Activated CD8-positive, alpha-beta memory T cell treated with anti-CD3 and anti-CD28 coated beads for 36 hours (primary cell): ENCODE measurements at regions not wholly inside any gene's neighbourhood (a gene's known extent, or its start where the extent isn't known, plus 50 kb on each side); places are given as distances from the start of the nearest gene placed in this dataset.

Experiments used
- CTCF ChIA-PET: fragments of 350-600 bp; sonication (Branson Sonifier 250); formaldehyde crosslinking; loops from one replicate; lab custom pipeline; 2021; ENCODE audit warnings: antibody characterized with exemption; lab: Charles Lee
- POLR2A ChIA-PET: fragments of 350-600 bp; sonication (Branson Sonifier 250); formaldehyde crosslinking; loops from one replicate; lab custom pipeline; 2021; ENCODE audit warnings: antibody characterized with exemption; lab: Charles Lee

DNA sequence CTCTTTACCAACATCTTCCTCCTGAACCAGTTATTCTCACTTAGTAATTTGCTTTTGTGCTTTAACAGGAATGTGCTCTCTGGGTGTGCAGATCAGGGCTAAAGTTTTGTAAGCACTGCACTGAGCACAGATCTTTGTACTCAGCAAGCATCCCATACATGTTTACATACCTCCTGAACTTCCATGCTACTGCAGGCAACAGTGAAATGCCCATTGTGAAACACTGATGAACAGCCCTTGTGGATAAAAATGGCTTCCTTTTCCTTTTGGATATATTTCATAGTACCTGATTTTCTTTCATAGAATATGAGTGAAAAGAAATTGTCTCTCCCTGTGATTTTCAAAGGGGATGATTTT is 855.9 kb downstream of the MCTP2 start:
- CTCF ChIA-PET: no interaction called here

DNA sequence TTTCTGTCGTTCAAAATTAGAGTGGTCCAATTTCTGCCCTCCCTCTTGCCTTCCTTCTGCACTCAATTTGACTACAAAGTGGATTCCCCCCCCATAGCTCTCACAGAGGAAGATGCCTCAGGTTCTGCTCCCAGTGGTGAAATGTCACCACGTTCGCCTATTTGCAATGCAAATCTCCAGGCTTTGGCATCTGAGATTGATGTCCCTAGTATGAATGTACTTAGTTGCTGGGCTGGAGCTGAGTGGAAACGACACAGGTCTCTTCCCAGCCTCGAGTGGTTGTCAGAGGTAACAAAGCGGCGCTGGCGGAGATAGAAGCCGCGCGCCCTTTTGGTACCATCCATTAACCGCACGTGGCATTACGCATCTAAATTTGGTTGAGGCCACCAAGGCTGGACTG is 860.1 kb downstream of the MCTP2 start:
- CTCF ChIA-PET: no interaction called here
- POLR2A ChIA-PET: no interaction called here

More for the DNA sequence above, 855.9 kb downstream of the MCTP2 start:
- POLR2A ChIA-PET: no interaction called here

GRCh38 chr15:95095250-95095649 is 863.9 kb downstream of the MCTP2 start:
- ChIA-PET POLR2A (no interaction called here), CTCF (no interaction called here)

DNA sequence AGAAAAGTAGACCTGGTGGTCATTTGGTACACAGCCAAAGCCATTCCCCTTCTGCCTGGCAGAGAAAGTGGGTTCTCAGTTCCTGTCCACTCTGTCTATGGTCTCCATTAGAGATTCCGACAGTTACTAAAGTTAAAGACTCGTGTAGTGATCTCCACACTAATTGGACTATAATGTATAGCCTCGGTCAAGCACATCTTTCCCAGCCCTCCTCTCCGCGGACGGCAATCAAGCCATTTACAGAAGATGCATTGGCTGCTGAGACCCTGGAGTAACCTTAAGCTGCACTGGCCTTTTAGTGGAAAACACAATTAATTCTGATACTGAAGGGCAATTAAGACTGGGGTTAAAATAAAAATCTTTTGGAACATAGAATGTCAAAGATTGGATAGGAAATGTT is 865.3 kb downstream of the MCTP2 start:
- ChIA-PET CTCF (no interaction called here), POLR2A (no interaction called here)

- ChIA-PET POLR2A (no interaction called here), CTCF (no interaction called here)
Observed at GRCh38 chr15:95097361-95097760, 866.0 kb downstream of the MCTP2 start.

- ChIA-PET POLR2A (no interaction called here), CTCF (no interaction called here)
Observed at GRCh38 chr15:95105229-95105628, 873.9 kb downstream of the MCTP2 start.

DNA sequence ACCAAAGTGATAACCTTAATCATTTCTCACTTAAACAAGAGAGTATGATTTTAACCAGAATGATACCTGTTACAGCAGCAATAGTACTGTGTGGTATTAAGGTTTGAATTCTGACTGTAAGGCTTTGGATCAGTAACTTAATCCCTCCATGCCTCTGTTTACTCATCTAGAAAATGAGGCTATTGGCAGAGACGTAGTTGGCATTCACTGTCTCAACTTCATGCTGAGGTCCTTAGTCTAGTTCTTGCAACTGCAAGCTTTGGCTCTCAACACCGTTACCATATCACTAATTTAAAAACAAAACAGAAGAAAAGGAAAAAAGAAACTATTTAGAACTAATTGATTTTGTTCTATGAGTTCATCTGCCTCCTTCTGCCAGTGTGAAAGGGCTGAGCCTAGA is 875.4 kb downstream of the MCTP2 start:
- POLR2A ChIA-PET: no interaction called here
- CTCF ChIA-PET: no interaction called here

DNA sequence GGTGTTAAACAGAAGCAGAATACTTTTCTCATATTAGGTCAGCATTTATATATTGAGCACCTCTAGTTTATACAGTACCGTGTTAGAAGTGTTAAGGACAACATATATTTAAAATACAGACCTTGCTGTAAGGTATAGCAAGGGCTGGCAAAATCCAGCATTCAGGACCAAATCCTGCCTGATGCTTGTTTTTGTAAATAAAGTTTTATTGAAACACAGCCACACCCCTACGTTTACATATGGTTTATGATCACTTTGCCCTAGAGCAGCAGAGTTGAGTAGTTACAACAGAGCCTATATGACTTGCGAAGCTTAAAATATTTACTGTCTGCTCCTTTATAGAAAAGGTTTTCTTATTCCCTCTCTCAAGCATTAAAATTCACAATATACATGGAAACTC is 877.3 kb downstream of the MCTP2 start:
- ChIA-PET CTCF (no interaction called here), POLR2A (no interaction called here)

DNA sequence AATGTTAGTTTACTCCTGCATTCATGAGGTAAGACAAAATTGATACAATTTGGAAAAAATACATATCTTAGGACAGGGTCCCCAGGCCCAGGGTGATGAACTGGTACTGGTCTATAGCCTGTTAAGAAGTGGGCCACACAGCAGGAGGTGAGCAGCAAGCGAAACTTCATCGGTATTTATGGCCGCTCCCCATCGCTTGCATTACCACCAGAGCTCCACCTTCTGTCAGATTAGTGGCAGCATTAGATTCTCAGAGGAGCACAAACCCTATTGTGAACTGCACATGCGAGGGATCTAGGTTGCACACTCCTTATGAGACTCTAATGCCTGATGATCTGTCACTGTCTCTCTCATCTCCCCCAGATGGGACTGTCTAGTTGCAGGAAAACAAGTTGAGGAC is 880.6 kb downstream of the MCTP2 start:
- POLR2A ChIA-PET: no interaction called here
- CTCF ChIA-PET: no interaction called here

- CTCF ChIA-PET: no interaction called here
Observed at GRCh38 chr15:95113041-95113440, 881.7 kb downstream of the MCTP2 start.

GRCh38 chr15:95119041-95119610 is 887.8 kb downstream of the MCTP2 start:
- ChIA-PET CTCF (no interaction called here), POLR2A (no interaction called here)

More at GRCh38 chr15:95113041-95113440, 881.7 kb downstream of the MCTP2 start:
- POLR2A ChIA-PET: no interaction called here

GRCh38 chr15:95120595-95120994 is 889.2 kb downstream of the MCTP2 start:
- POLR2A ChIA-PET: no interaction called here
- CTCF ChIA-PET: no interaction called here

GRCh38 chr15:95121191-95121590 is 889.8 kb downstream of the MCTP2 start:
- CTCF ChIA-PET: no interaction called here
- POLR2A ChIA-PET: no interaction called here

DNA sequence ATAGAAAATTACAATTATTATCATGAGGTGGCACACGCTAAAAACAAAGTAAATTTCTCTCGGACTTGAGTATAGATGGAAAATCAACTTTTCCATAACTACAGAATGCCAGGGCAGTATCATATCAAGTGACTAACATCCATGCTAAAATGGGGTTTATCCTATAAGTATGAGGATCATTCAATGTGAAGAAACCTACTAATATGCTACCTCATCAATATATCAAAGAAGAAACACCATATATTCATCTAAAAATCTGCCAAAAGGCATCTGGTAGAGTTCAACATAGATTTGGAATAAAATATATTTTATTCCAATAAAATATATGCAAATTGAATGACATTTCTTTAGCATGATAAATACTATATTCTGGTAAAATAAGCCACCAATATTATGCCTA is 894.4 kb downstream of the MCTP2 start:
- ChIA-PET CTCF (no interaction called here), POLR2A (no interaction called here)

- ChIA-PET POLR2A (no interaction called here), CTCF (no interaction called here)
Observed at GRCh38 chr15:95127356-95127755, 896.0 kb downstream of the MCTP2 start.

- ChIA-PET CTCF (no interaction called here), POLR2A (no interaction called here)
Observed at GRCh38 chr15:95129574-95129973, 898.2 kb downstream of the MCTP2 start.

DNA sequence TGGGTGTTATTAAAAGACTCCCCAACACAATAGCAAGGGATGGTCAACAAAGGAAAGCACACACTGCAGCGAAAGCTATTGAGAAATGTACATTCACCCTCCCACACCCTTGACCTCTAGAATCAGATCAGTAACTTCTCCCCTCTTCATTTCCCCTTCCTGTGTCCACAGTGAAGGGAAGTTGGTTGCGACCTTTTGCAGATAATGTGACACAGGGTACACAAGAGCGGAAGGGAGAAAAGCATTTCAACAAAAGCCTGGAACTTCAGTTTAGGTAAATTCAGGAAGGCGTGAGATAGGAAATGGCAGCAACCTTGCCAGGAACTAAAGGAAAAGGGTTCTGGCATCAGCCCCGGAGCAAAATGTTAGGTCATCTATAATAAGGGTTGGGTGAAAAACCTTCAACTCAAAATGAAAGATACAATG is 899.8 kb downstream of the MCTP2 start:
- ChIA-PET CTCF (no interaction called here), POLR2A (no interaction called here)

GRCh38 chr15:95132774-95133173 is 901.4 kb downstream of the MCTP2 start:
- ChIA-PET POLR2A (no interaction called here), CTCF (no interaction called here)

- POLR2A ChIA-PET: no interaction called here
Observed at GRCh38 chr15:95134431-95135110, 903.2 kb downstream of the MCTP2 start.

GRCh38 chr15:95138604-95139270 is 907.4 kb downstream of the MCTP2 start:
- ChIA-PET POLR2A (no interaction called here), CTCF (no interaction called here)

More at GRCh38 chr15:95134431-95135110, 903.2 kb downstream of the MCTP2 start:
- CTCF ChIA-PET: no interaction called here

DNA sequence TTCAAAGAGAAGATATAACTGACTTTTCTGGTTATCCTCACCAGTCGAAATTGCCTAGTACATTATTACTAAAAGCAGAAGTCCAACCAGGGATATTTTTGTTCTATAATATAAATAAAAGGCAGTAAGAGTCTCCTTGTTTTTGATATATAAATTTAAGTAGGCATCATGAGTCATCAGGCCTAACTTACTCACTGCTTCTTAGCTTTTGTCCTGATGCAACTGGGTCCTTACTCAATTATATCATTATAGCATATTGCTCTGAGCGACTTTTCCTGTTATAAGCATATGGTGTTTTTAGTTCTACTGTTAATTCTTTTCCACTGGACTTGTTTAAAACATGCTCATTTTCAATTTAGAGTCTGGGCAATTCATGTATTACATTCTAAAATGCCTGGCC is 910.1 kb downstream of the MCTP2 start:
- ChIA-PET POLR2A (no interaction called here), CTCF (no interaction called here)
